HG03039 (cell line): ENCODE measurements at regions not wholly inside any gene's neighbourhood (a gene's known extent, or its start where the extent isn't known, plus 50 kb on each side); places are given as distances from the start of the nearest gene placed in this dataset.
"Not testable (repeated sequence)": the region's sequence is repeated elsewhere in the genome, so short reads cannot be mapped to it uniquely, and the experiment has no call there.

Experiments used
- ATAC-seq: cut with Tn5 transposase; IDR thresholded peaks from one replicate; pipeline ENCODE4 v1.9.1; 2021; ENCODE audit warnings: mild to moderate bottlenecking, moderate library complexity; ENCODE audit not compliant: unreplicated experiment

DNA sequence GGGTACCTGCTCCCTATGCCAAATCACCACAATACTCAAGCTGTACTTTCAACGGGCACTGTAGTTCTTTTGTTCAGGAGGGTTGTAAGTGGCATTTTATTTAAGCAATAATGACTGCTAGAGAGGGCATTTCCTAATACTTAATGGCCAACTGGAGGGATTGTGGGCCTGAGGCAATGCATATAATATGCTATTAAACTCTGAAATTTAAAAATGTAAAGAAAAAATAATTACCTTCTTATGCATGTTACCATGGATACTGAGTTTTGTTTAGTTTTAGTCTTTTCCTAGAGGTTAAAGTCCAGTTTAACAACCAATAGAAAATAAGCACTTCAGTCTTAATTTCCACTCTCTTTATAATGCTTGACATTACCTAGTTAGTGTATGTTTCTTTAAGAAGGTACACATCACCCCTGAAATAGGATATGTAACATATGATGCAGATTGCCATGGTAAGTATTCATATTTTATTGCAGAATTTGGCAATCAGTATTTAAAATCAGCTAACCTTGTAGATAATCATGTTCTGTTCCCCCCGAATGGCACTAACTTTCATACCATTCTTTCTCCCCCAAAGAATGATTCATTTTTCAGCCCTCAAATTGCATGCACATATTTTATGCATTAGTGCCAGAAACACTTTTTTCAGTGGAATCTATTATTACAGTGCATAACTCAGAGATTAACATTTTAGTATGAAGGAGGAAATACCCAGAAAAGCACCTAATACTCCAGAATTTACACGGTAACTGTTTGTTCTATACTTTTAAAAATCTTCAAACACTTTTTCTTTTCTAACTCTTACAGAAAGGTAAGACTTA lies 90.3 kb upstream of the ZNF438 start:
- ATAC-seq, result no peak

DNA sequence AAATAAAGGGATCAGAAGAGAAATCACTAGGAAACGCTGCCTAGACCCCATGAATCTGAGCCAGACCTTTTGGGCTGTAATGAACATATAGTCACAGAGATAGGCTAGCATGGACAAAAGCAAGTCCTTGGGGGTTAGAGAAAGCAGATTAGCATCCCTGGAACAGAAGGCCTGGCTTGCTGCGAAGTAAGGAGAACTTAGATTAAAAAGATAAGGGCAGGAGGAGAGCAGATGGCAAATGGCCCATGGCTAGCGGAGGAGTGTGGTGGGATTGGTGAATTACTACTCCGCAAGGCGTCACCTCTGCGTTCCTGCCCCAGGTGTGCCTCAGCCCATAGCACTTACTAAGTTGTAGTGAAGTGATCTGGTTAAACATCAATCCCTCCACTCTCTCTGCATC lies 92.3 kb upstream of the ZNF438 start:
- no peak for ATAC-seq

DNA sequence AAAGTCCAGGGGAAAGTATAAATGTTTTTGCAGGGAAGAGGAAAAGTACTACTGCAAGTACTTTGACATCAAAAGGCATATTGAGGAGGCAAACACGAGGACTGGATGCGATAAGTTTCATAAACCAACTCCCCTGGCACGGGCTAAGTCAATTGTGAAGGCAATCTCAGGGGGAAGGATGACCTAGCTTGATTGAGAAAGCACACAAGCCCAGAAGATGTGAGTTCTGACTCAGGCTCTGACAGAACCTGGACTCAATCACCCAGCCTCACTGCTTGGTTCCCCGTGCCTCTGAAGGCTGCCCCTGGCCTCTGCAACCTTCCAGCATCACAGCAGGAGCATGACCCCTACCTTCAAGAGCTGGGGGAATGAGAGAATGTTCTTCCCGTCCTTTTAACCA lies 93.2 kb upstream of the ZNF438 start:
- no peak for ATAC-seq

DNA sequence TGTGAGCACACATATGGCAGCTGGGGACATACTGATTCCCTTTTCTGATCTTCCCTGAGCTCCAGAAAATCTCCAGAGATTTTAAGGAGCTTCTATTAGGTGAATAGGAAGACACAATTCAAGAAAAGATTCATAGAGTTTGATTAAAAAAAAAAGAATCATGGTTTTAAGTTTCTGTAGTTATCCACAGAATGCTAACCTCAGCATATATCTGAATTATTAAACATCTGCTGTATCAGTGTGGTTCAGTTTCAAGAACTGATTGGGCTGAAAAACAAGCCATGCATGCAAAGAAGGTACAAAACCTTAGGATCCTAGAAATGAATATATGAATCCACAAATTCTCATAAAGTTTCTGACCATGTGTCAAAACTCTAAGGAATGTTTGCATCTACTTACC lies 94.1 kb upstream of the ZNF438 start:
- ATAC-seq, result no peak

DNA sequence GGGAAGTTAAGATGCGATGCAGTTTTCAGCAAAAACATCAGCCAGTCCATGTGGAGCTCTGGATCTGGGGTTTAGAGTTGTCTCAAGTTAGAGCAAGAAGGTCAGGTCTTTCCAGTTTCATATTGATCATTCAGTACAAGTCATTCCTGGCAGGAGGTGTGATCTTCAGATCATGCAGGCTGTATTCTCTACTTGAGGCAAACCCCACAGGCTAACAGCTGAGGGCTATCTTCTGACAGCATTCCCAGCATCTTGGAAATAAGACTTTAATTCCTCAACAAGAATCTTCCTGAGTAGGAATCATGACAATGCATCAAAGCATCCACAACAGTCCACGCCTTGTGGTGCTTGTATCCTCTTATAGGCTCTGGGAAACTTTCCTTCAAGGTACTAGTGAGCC lies 94.9 kb upstream of the ZNF438 start:
- no peak for ATAC-seq

DNA sequence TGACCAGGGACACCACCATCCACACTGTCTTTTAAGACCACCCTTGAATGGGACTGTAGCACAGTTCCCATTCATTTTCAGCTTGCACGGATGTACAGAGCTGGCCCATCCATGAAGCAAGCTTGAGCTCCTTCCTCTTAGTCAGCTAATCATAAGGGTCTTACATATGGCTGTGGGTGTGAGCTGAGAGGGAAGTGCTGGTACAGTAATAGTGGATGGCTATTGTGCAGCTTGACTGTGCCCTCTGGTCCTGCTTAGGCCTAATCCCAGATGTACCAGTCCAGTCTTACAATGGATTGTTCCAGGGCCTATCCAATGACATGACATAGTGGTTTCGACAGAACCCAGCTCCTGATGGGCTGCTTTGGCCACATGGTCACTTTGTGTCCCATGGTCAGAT lies 96.9 kb upstream of the ZNF438 start:
- no peak for ATAC-seq

DNA sequence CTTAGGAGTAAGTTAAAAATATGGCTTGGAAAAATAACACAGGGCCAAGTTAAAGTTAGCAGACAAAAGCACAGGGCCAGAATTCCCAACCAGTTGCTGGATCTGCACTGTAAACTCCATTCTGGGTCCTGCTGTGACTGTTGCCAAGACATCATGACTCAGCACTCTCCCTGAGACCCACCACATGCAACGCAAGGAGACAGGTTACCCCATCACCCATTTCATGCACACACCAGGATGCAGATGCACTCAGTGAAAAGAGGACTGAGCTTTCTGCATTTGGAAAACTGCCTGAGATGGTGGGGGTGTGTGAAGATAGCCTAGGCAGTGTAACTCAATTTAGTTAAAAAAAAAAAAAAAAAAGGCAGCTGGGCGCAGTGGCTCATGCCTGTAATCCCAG lies 97.6 kb upstream of the ZNF438 start:
- no peak for ATAC-seq

DNA sequence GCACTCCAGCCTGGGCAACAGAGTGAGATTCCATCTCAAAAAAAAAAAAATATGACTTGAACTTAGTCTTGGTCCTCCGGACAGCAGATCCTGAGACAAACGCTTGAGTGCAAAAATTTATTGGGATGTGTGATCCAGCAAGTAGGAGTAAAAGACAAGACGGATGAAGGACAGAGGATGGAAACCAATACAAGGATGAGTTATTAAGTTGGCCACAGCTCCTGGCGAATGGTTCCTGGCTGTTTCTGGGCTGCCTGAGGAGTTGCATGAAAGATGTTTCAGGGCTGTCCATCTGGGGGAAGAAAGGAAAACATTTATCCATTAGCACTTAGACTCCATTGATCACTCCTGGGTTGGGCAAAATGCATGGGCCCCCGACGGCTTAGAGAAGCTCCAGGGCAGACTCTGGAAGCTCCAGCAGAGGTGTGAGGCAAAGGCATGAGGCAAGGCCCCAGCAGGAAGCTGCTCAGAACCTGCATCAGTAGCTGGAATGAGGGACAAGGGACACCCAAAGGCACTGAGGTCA lies 98.3 kb upstream of the ZNF438 start:
- ATAC-seq, result no peak

DNA sequence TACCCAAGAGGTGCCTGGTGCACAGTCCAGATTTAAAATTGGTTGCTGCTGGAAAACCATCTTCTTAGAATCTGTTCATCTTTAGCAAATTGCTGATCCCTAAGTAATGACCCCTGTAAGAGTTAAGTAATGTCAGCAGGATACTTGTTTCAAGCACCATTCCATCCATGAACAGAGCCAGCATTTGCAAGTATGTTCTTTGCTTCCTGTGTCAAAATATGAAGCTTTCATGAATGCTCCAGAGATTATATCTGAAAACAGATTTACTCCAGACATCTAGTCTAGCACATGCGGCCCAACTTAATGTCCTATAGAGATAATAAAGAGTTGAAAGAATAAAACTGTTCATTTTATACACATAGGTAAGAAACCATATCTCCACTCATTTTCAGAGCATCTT lies 98.7 kb upstream of the ZNF438 start:
- ATAC-seq, result no peak

DNA sequence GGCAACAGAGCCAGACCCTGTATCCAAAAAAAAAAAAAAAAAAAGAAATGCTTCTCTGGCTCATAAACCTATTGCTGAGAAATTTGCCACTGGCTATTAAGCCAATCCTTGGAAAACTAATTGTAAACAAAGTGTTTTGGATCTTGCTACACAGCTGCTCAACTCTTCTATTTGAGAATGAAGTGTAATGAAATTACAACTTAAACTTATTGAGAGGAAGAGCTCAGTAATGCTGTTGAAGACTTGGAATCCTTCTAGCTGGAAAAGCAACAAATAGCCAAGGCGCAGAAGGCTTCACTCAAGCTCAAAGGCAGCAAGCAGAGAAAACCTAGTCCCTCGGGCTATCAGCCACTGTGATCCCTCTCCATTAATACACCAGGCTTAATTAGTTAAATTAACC lies 99.6 kb upstream of the ZNF438 start:
- no peak for ATAC-seq

DNA sequence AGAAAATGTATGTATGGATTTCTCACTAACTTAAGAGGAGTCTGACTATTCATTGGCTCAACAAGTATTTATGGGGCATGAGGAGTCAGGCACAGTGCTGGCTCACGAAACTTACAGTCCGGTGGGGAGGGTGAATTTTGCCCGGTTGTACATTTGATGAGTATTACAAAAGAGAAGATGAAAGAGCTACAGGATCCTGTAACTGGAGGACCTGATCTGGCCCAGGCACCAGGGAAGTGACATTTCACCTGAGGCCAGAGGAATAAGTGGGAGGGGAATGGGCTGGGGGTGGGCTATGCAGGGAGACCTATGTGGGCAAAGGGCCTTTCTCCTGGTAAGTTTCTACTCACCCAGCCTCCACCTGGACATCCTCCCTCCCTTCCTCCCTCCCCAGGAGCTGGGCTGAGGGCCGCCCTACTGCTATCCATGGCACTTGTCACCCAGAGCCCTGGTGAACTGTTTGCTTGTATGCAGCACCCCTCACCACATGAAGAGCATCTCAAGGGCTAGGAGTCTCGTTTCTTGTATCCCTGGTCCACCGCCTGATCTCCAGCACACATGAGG lies 101.1 kb upstream of the ZNF438 start:
- no peak for ATAC-seq

DNA sequence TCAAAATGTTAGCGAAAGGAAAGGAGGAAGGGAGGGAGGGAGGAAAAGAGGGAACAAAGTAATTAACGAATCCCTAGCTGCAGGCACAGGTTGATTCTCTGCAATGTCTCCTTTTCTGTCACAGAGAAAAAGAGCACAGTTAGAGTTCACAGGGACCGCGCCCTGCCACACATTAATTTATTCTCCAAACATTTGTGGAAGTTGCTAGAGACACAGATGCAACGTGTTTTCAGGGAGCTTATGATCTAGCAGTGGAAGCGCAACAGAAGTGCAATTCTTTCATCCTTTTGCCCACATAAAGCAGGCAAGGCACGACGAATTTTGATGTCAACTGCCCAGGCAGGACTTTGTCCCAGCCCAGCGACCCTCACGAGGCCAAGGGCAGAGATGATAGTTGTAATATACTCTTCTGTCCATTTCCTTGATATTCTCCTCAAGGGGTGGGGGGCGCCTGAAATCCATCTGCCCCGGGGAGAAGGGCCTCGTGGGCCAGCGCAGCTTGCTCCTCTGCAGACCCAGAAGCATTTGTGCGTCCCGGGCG lies 101.7 kb upstream of the ZNF438 start:
- ATAC-seq, result no peak

DNA sequence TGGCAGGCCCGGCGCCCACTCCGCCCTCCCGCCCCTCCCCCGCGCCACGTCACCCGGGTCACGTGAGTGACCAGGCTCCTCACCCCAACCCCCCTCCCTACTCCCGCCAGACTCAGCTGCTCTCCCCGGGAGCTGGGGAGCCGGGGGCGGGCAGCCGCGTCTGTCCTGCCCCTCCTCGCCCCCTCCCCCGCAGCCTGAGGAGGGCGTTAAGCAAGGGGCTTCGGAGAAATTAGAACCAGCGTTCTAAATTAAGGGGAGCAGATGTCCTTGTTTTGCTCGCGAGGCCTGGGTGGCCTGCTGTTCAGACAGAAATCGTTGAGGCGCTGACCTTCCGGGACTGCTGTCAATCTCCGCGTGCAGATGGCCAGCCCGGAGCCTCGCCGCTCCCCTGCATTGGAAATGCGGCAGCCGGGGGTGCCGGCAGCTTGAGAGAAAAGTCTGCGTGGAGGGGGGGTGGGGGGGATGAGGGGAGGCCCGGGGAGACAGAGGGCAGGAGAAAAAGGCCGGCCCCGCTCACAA lies 102.2 kb upstream of the ZNF438 start:
- ATAC-seq, result no peak

DNA sequence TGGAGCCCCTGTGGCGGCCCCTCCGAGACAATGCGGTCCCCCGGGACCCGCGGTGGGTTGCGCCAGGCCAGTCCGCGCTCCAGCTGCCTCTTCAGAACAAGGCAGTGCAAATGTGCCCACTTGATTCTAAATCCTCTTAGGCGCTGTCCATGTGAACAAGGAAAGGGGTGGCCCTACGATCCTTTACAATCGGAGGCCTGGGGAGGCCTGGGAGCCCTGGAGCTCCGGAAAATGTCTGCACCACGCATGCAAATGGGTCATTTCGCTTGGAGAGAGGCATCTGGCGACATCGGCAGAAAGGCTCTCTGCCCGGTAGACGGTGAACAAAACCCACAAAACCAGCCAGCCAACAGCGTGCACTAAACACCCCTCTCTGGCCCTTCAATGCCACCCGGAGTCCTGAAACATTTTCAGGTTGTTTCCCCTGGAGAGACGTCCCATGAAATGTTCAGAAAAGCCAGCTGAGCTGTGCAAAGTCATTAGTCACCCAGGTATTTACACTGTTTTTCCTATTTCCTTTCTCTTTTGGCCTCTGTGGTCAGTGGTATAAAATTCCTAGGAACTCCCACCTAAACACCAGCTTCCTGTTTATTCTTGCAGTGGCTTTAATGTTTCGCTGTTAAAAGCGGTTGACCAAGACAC lies 102.8 kb upstream of the ZNF438 start:
- ATAC-seq, result no peak

DNA sequence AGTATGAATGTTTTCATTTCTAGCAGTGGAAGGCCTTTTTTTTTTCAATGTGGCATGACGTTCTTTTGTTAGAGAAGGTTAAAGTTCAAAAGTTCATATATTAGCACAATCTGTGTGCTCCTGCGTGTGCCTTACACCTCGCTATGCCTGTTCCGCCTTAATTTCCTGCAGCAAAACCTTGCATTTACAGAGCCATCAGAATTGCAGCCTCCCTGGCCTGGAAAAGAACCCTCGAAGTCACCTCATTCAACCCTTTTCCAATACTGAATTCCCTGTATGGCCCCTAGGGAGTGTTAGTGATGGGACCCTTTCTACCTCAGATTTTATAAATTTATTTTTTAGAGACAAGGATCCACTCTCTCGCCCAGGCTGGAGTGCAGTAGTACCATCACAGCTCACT lies 103.5 kb upstream of the ZNF438 start:
- ATAC-seq, result no peak

DNA sequence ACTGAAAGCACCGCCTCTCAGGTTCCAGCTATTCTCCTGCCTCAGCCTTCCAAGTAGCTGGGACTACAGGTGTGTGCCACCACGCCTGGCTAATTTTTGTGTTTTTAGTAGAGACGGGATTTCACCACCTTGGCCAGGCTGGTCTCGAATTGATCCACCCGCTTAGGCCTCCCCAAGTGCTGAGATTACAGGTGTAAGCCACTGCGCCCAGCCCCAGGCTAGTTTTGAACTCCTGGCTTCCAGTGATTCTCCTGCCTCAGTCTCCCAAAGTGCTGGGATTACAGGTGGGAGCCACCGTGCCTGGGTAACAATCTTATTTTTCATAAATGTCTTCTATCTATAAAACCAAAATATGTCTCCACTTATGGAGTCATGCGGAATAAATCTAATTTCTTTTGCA lies 104.1 kb upstream of the ZNF438 start:
- ATAC-seq, result not testable (repeated sequence)

DNA sequence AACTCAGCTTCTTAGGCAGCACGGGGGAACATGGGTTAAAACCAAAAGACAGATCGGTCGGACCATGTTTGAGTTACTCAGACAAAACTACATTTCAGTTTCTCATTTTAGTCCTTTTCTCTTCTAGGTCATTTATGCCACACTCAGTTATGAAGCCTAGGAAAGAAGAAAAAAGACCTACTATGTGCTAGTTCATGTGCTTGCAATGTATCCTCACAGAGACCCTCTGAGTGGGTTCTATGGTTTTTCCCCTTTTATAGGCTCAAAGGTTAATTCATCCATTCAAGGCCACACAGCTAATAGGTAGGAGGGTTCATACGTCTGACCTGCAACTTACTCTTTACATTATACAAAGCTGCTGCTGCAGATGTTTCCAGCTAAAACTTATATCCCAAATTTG lies 104.7 kb upstream of the ZNF438 start:
- no peak for ATAC-seq

DNA sequence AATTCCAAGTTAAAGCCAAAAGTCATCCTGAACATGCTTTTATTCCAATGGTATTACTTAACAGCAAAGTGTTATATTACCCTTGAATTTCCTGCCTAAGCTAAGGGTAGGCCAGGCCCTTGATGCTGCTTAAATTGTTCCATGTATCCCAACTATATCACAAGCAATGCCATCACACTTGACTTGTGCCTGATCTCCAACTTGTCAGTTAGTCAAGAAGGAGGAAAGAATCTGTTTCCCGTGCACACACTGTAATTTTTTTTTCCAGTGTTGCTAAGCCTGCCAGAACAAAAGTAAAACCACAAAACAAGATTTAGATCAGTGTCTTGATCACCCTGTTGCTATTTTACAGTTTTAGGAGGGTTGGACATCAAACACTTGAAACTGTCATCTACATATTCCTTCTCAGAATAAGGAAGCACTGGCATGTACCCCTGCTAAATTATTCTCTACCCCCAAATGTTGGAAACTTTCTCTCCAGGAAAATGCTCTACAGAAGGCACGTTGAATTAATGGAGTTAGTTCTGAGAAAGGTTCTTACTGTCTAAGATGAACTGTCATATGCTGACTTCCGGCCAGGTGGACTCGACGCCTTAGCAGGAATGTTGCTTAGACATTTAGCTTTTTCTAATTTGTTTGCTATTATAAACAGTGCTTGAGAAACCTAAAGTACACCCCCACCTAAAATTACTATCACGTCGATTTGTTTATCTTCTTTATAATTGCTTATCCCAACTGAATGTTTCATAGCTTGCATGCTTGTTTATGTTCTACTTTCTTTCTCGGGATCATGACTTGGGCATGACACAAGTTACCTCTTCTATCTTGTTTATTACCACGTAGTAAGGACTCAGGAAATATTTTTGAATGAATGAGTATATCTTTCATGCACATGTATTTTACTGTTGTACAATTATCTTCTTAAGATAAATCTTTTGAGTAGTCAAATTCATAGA lies 105.5 kb upstream of the ZNF438 start:
- no peak for ATAC-seq

DNA sequence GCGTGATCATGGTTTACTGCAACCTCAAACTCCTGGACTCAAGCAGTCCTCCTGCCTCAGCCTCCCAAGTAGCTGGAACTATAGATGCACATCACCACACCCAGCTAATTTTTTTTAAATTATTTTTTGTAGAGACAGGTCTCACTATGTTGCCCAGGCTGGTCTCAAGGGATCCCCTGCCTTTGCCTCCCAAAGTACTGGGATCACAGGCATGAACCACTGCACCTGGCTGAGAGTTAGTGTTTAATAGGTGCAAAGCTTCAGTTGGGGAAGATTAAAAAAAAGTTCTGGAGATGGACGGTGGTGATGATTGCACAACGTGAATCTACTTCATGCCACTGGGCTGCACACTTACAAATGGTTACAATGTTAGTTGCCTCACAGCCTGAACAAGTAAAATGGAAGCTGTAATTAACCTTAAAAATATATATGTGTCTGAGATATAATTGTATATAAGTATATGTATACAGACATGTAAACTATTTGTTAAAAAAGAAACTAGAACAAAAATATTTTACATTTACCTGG lies 106.4 kb upstream of the ZNF438 start:
- no peak for ATAC-seq

DNA sequence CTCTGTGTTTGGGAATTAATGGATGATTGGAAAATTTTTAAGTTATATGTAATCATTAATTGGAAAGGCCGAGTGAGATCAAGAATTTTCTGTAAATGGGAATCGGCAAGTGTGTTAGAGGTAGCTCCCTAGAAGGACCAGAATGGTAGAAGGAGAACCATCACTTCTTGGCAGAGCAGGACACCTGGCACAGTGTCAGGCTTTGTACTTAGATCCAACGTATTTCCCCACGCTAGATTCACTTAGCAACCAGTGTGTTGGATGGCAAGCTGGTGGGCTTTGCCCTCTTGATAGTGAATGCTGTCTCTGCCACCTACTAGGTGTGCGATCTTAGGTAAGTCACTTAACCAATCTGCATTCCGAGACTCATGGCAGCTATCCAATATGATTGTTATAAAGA lies 107.8 kb upstream of the ZNF438 start:
- no peak for ATAC-seq
